Neural progenitor cell (in vitro differentiated cells): ENCODE measurements at regions not wholly inside any gene's neighbourhood (a gene's known extent, or its start where the extent isn't known, plus 50 kb on each side); places are given as distances from the start of the nearest gene placed in this dataset.

Source experiments
- DNase-seq: peaks from one replicate; pipeline ENCODE4 v3.0.0-alpha.2; 2016; ENCODE audit warnings: low spot score
- H2AFZ ChIP-seq: fragments of 200-600 bp; sonication (generic); replicated peaks from 2 replicates; pipeline ENCODE4 v1.6.1; 2016; ENCODE audit warnings: antibody characterized with exemption
- H3F3A ChIP-seq: fragments of 200-600 bp; sonication (generic); 2 replicates; pipeline ENCODE4 v1.6.1; 2016; ENCODE audit warnings: antibody characterized with exemption, low read depth
- H3K27ac ChIP-seq: fragments of 200-600 bp; sonication (generic); 2 replicates; pipeline ENCODE4 v1.5.1; 2016; ENCODE audit warnings: mild to moderate bottlenecking
- H3K27me3 ChIP-seq: fragments of 200-600 bp; sonication (generic); 2 replicates; pipeline ENCODE4 v1.6.1; 2016; ENCODE audit warnings: mild to moderate bottlenecking, moderate library complexity
- H3K36me3 ChIP-seq: fragments of 200-600 bp; sonication (generic); 2 replicates; pipeline ENCODE4 v1.5.1; 2016
- H3K4me1 ChIP-seq: fragments of 200-600 bp; sonication (generic); 2 replicates; pipeline ENCODE4 v1.6.1; 2016; ENCODE audit warnings: mixed run types
- H3K4me2 ChIP-seq: fragments of 200-600 bp; sonication (generic); 2 replicates; pipeline ENCODE4 v1.6.1; 2016
- H3K4me3 ChIP-seq: fragments of 200-600 bp; sonication (generic); 2 replicates; pipeline ENCODE4 v1.5.1; 2016
- H3K79me2 ChIP-seq: fragments of 200-600 bp; sonication (generic); 2 replicates; pipeline ENCODE4 v1.6.1; 2016; ENCODE audit warnings: low read depth
- H3K9ac ChIP-seq: fragments of 200-600 bp; sonication (generic); 2 replicates; pipeline ENCODE4 v1.6.1; 2016
- H3K9me3 ChIP-seq: fragments of 200-600 bp; sonication (generic); 2 replicates; pipeline ENCODE4 v1.5.1; 2016; ENCODE audit warnings: low read depth
- H4K20me1 ChIP-seq: fragments of 200-600 bp; sonication (generic); 2 replicates; pipeline ENCODE4 v1.6.1; 2016; ENCODE audit warnings: low read depth
- H3K27ac Mint-ChIP-seq: 3 replicates; pipeline ENCODE4 v1.8.0; 2021; ENCODE audit warnings: mixed read lengths
- H3K27me3 Mint-ChIP-seq: 2 replicates; pipeline ENCODE4 v1.8.0; 2022; ENCODE audit warnings: low read depth, mild to moderate bottlenecking, inconsistent platforms, moderate library complexity, mixed read lengths; ENCODE audit not compliant: insufficient read depth
- H3K36me3 Mint-ChIP-seq: 3 replicates; pipeline ENCODE4 v1.8.0; 2021; ENCODE audit warnings: mixed read lengths
- H3K4me1 Mint-ChIP-seq: 3 replicates; pipeline ENCODE4 v1.8.0; 2021; ENCODE audit warnings: mixed read lengths
- H3K4me3 Mint-ChIP-seq: 3 replicates; pipeline ENCODE4 v1.8.0; 2021; ENCODE audit warnings: mild to moderate bottlenecking, moderate library complexity, mixed read lengths
- H3K9me3 Mint-ChIP-seq: 3 replicates; pipeline ENCODE4 v1.8.0; 2020; ENCODE audit warnings: mixed read lengths
- CTCF ChIP-seq: fragments of 200-600 bp; sonication (generic); IDR thresholded peaks from 2 replicates; pipeline ENCODE4 v1.5.1; 2017; ENCODE audit warnings: antibody characterized with exemption, mild to moderate bottlenecking
- EZH2 ChIP-seq: fragments of 200-600 bp; sonication (generic); IDR thresholded peaks from 2 replicates; pipeline ENCODE4 v1.6.1; 2017; ENCODE audit warnings: antibody characterized with exemption, mild to moderate bottlenecking, moderate library complexity
- EZH2phosphoT487 ChIP-seq: fragments of 200-600 bp; sonication (generic); IDR thresholded peaks from 2 replicates; pipeline ENCODE4 v1.6.1; 2017; ENCODE audit warnings: antibody characterized with exemption

- Mint-ChIP-seq H3K4me1 (peaks cover 2% of the 10 kb centered on the region), H3K36me3 (no peaks in the 10 kb centered on the region), H3K27me3 (peaks cover 2% of the 10 kb centered on the region)
Observed at GRCh38 chr1:81032973-81033425, 767.7 kb upstream of the ADGRL2 start.

GRCh38 chr1:81032374-81032773, 768.4 kb upstream of the ADGRL2 start:
- H3K9ac ChIP-seq = no peak overlapping the region
- DNase-seq = no peak
- no peak overlapping the region for H3K4me3 ChIP-seq
- TF ChIP-seq CTCF (no peak), EZH2 (no peak), EZH2phosphoT487 (no peak)
- H3K27ac ChIP-seq = no peak overlapping the region
- no peaks in the 10 kb centered on the region for H3K27me3 ChIP-seq
- no peaks in the 10 kb centered on the region for H4K20me1 ChIP-seq
- H3K79me2 ChIP-seq = no peaks in the 10 kb centered on the region
- Mint-ChIP-seq H3K36me3 (no peaks in the 10 kb centered on the region), H3K4me3 (no peak overlapping the region), H3K27me3 (peaks cover 2% of the 10 kb centered on the region), H3K4me1 (peaks cover 2% of the 10 kb centered on the region), H3K27ac (no peak overlapping the region), H3K9me3 (no peaks in the 10 kb centered on the region)
- H3K36me3 ChIP-seq = no peaks in the 10 kb centered on the region
- no peaks in the 10 kb centered on the region for H3K9me3 ChIP-seq
- no peaks in the 10 kb centered on the region for H3F3A ChIP-seq
- H3K4me2 ChIP-seq = no peak overlapping the region
- H3K4me1 ChIP-seq = no peaks in the 10 kb centered on the region
- H2AFZ ChIP-seq = no peak overlapping the region

More at GRCh38 chr1:81032973-81033425, 767.7 kb upstream of the ADGRL2 start:
- Mint-ChIP-seq H3K4me3 (no peak overlapping the region), H3K27ac (no peak overlapping the region), H3K9me3 (no peaks in the 10 kb centered on the region)
- Histone ChIP-seq H3K36me3 (no peaks in the 10 kb centered on the region), H3K4me3 (no peak overlapping the region), H4K20me1 (no peaks in the 10 kb centered on the region), H3K4me1 (no peaks in the 10 kb centered on the region), H3K79me2 (no peaks in the 10 kb centered on the region), H3K9me3 (no peaks in the 10 kb centered on the region), H3K9ac (no peak overlapping the region), H3K4me2 (no peak overlapping the region), H3F3A (no peaks in the 10 kb centered on the region), H3K27ac (no peak overlapping the region), H3K27me3 (no peaks in the 10 kb centered on the region), H2AFZ (no peak overlapping the region)
- no peak for DNase-seq
- TF ChIP-seq CTCF (no peak), EZH2phosphoT487 (no peak), EZH2 (no peak)

GRCh38 chr1:81030441-81030840, 770.3 kb upstream of the ADGRL2 start:
- Histone ChIP-seq H3K9ac (no peak overlapping the region), H3K27me3 (no peaks in the 10 kb centered on the region), H3K4me1 (no peaks in the 10 kb centered on the region), H2AFZ (no peak overlapping the region), H3K79me2 (no peaks in the 10 kb centered on the region), H3K4me2 (no peak overlapping the region), H3K36me3 (no peaks in the 10 kb centered on the region), H3K9me3 (no peaks in the 10 kb centered on the region), H3F3A (no peaks in the 10 kb centered on the region), H4K20me1 (no peaks in the 10 kb centered on the region), H3K27ac (no peak overlapping the region), H3K4me3 (no peak overlapping the region)
- Mint-ChIP-seq H3K36me3 (no peaks in the 10 kb centered on the region), H3K27me3 (peaks cover 2% of the 10 kb centered on the region), H3K27ac (no peak overlapping the region), H3K9me3 (no peaks in the 10 kb centered on the region), H3K4me1 (peaks cover 2% of the 10 kb centered on the region), H3K4me3 (no peak overlapping the region)
- TF ChIP-seq CTCF = no peak
- no peak for TF ChIP-seq EZH2
- no peak for TF ChIP-seq EZH2phosphoT487
- DNase-seq = no peak

- H3K36me3 ChIP-seq = no peaks in the 10 kb centered on the region
Observed at GRCh38 chr1:81029266-81029665, 771.5 kb upstream of the ADGRL2 start.

More at GRCh38 chr1:81029266-81029665, 771.5 kb upstream of the ADGRL2 start:
- Mint-ChIP-seq H3K4me3 (no peak overlapping the region), H3K4me1 (peaks cover 2% of the 10 kb centered on the region), H3K27me3 (peaks cover 2% of the 10 kb centered on the region), H3K9me3 (no peaks in the 10 kb centered on the region), H3K36me3 (no peaks in the 10 kb centered on the region), H3K27ac (no peak overlapping the region)
- TF ChIP-seq EZH2phosphoT487 (no peak), EZH2 (no peak), CTCF (no peak)
- Histone ChIP-seq H3K27ac (no peak overlapping the region), H3K9ac (no peak overlapping the region), H3K79me2 (no peaks in the 10 kb centered on the region), H3K27me3 (no peaks in the 10 kb centered on the region), H3K4me2 (no peak overlapping the region), H2AFZ (no peak overlapping the region), H3K4me1 (no peaks in the 10 kb centered on the region), H3K4me3 (no peak overlapping the region), H3F3A (no peaks in the 10 kb centered on the region), H3K9me3 (no peaks in the 10 kb centered on the region), H4K20me1 (no peaks in the 10 kb centered on the region)
- DNase-seq = no peak
